ENCODE measurements at regions not wholly inside any gene's neighbourhood (a gene's known extent, or its start where the extent isn't known, plus 50 kb on each side); places are given as distances from the start of the nearest gene placed in this dataset.

DNA sequence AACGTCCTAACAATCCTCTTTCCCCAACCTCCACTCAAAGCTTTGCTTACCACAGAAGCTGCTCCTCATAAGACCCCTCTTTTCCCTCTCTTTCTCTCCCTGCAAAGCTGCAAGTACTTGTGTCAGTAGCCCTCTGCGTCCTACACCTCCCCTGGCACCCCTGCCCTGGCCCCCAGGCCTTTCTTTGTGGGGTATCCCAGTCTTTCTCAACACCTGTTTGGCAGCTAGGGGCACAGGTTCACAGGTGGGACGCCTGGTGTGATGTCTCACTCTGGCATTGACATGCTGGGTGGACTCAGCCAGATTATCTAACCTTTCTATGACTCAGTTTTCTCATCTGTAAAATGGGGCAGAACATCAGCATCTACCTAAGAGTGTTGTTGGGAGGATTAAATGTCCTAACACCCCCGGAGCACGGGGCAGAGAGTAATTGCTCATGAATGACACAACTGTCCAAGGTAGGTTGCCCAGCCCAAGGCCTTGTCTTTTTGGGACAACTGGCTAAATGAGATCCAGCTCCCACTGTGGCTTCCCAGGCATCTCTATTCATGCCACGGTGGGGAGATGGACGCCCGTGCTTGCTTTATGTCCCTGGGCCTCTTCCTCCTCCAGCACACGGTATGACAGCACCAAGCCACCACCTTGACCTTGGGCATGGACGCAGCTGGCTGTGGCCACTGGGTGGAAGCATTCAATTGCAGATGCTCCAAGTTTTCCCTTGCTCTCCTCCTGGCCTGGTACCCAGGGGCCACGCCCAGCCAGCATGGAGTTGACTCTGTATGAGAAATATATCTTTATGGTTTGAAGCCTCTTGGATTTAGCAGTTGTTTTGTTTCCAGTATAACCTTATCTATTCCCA, 190.4 kb downstream of the RGS3 start:
- TF ChIP-seq, protein P1, sequence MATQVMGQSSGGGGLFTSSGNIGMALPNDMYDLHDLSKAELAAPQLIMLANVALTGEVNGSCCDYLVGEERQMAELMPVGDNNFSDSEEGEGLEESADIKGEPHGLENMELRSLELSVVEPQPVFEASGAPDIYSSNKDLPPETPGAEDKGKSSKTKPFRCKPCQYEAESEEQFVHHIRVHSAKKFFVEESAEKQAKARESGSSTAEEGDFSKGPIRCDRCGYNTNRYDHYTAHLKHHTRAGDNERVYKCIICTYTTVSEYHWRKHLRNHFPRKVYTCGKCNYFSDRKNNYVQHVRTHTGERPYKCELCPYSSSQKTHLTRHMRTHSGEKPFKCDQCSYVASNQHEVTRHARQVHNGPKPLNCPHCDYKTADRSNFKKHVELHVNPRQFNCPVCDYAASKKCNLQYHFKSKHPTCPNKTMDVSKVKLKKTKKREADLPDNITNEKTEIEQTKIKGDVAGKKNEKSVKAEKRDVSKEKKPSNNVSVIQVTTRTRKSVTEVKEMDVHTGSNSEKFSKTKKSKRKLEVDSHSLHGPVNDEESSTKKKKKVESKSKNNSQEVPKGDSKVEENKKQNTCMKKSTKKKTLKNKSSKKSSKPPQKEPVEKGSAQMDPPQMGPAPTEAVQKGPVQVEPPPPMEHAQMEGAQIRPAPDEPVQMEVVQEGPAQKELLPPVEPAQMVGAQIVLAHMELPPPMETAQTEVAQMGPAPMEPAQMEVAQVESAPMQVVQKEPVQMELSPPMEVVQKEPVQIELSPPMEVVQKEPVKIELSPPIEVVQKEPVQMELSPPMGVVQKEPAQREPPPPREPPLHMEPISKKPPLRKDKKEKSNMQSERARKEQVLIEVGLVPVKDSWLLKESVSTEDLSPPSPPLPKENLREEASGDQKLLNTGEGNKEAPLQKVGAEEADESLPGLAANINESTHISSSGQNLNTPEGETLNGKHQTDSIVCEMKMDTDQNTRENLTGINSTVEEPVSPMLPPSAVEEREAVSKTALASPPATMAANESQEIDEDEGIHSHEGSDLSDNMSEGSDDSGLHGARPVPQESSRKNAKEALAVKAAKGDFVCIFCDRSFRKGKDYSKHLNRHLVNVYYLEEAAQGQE (IDR thresholded peaks at IDR 0.05; ENCODE audit: low read depth), result no peak
- no peak for TF ChIP-seq TCF12 (IDR thresholded peaks at IDR 0.05; ENCODE audit: low read depth)
- TF ChIP-seq ZBTB7A (IDR thresholded peaks at IDR 0.05; ENCODE audit: low read depth), result no peak
- 0 out of 2 replicates have a peak, but pooled peaks have one; percentile 1 for TF ChIP-seq RAD21 (IDR thresholded peaks at IDR 0.05; ENCODE audit: low read depth)
- TF ChIP-seq, protein P2, sequence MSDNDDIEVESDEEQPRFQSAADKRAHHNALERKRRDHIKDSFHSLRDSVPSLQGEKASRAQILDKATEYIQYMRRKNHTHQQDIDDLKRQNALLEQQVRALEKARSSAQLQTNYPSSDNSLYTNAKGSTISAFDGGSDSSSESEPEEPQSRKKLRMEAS (IDR thresholded peaks at IDR 0.05), result no peak

DNA sequence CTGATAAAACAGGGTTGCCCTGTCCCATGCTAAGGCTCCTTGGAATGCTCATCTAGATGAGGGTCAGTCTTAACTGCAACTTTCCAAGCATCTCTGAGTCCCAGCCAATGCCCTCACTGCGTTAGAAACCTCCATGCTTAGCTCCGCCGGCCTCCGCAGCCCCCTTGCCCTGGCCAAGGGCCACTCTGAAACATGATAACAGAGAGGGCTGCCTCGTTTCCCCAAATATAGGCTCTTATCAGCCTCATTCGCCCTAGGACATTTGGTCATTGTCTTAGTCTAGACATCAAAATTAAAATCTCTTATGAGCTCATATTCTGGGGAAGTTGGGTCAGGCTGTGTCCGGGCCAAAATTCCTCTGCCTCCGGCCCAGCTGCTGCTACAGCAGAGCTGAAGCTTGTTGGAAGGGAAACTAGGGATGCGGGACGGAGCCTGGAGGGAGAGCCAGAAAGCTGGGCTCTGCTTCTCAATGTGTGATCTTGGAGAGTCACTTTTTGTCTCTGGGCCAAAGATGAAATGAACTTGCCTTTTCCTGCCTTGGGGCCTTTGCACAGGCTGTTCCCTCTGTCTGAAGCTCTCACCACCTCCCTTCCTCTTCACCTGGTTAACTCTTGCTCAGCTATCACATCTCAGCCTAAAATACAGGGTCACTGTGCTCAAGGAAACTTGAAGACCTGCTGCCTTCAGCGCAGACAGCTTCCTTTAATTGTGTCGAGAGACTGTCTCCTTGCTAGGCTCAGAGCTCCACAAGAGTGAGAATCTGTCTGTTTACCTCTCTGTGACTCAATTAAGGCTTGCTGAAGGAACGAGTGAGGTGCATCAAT, 191.3 kb downstream of the RGS3 start:
- no peak for TF ChIP-seq TAF1 (IDR thresholded peaks at IDR 0.05; ENCODE audit: low read depth)
- no peak for TF ChIP-seq YY1 (IDR thresholded peaks at IDR 0.05; ENCODE audit: low read depth)
- TF ChIP-seq, protein P2 (IDR thresholded peaks at IDR 0.05), result no peak
- TF ChIP-seq NFIC (IDR thresholded peaks at IDR 0.05), result no peak
- no peak for TF ChIP-seq CEBPB (IDR thresholded peaks at IDR 0.05)
- no peak for TF ChIP-seq TEAD4 (IDR thresholded peaks at IDR 0.05)
- TF ChIP-seq ZBTB7A (IDR thresholded peaks at IDR 0.05; ENCODE audit: low read depth), result no peak
- no peak for TF ChIP-seq RAD21 (IDR thresholded peaks at IDR 0.05; ENCODE audit: low read depth)
- TF ChIP-seq EGR1 (IDR thresholded peaks at IDR 0.05), result no peak
- TF ChIP-seq, protein P3, sequence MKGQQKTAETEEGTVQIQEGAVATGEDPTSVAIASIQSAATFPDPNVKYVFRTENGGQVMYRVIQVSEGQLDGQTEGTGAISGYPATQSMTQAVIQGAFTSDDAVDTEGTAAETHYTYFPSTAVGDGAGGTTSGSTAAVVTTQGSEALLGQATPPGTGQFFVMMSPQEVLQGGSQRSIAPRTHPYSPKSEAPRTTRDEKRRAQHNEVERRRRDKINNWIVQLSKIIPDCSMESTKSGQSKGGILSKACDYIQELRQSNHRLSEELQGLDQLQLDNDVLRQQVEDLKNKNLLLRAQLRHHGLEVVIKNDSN (IDR thresholded peaks at IDR 0.05), result no peak
- TF ChIP-seq, protein P1 (IDR thresholded peaks at IDR 0.05; ENCODE audit: low read depth), result no peak

DNA sequence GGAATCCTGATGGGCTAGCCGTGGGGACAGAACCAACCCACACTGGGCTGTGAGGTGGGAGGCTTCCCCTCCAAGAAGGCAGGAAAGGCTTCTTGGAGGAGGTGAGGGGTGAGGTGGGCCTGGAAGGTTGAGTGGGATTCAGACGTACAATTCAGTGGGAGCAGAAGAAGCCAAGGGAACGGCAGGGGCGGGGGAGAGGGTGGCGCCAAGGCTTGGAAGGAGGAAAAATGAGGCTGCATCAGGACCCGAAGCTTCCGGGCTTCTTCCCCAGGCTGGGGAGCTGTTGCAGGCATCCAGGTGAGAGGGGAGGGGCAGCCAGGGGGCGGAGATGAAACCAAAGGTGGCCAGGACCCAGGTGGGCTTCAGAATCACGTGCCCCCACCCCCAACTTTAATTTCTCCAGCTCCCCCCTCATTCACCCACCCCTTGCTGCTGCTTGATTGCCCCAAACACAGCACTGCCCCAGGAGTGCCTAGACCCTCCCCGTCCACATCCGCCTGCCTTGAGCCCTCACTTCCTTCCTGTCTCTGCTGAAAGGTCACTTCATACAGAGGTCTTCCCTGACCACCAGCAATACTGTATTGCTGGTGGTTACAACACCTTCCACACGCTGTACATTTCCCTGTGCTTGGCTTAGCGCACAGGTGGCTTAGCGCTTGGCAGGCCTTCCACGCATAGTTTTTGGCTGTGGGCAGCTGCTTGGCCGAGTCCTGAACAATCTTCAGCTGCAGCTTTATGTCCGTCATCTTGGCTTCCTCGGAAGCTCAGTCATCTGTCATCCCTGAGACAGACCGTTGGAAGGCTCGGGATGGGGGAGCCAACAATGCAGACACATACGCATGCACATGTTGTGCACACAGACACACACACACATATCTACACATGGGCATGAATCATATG, 193.5 kb downstream of the RGS3 start:
- TF ChIP-seq NFIC (IDR thresholded peaks at IDR 0.05), result no peak
- no peak for TF ChIP-seq TEAD4 (IDR thresholded peaks at IDR 0.05)
- no peak for TF ChIP-seq CEBPB (IDR thresholded peaks at IDR 0.05)
- no peak for TF ChIP-seq EP300 (IDR thresholded peaks at IDR 0.05; ENCODE audit: borderline replicate concordance)
- no peak for TF ChIP-seq TCF12 (IDR thresholded peaks at IDR 0.05; ENCODE audit: low read depth)
- TF ChIP-seq, protein P2 (IDR thresholded peaks at IDR 0.05), result no peak
- no peak for TF ChIP-seq ZBTB7A (IDR thresholded peaks at IDR 0.05; ENCODE audit: low read depth)
- no peak for TF ChIP-seq FOXM1 (IDR thresholded peaks at IDR 0.05; ENCODE audit: borderline replicate concordance, low read depth)
- TF ChIP-seq RAD21 (IDR thresholded peaks at IDR 0.05; ENCODE audit: low read depth), result no peak
- TF ChIP-seq, protein P3 (IDR thresholded peaks at IDR 0.05), result no peak
- TF ChIP-seq YY1 (IDR thresholded peaks at IDR 0.05; ENCODE audit: low read depth), result no peak
- TF ChIP-seq, protein P1 (IDR thresholded peaks at IDR 0.05; ENCODE audit: low read depth), result no peak
- TF ChIP-seq EGR1 (IDR thresholded peaks at IDR 0.05), result no peak
- TF ChIP-seq TAF1 (IDR thresholded peaks at IDR 0.05; ENCODE audit: low read depth), result no peak
- TF ChIP-seq CREB1 (IDR thresholded peaks at IDR 0.05; ENCODE audit: low read depth), result no peak

Measured in Ishikawa (cell line).